ENCODE measurements at regions not wholly inside any gene's neighbourhood (a gene's known extent, or its start where the extent isn't known, plus 50 kb on each side); places are given as distances from the start of the nearest gene placed in this dataset.
"Not testable (repeated sequence)": the region's sequence is repeated elsewhere in the genome, so short reads cannot be mapped to it uniquely, and the experiment has no call there.

GRCh38 chr4:138789796-138790195 lies 225.8 kb upstream of the NOCT start:
- H3K27me3 ChIP-seq (replicated peaks; ENCODE audit: insufficient read depth, low read length): no peaks in the 10 kb centered on the region
- H3K4me2 ChIP-seq (ENCODE audit: low read depth, low read length): no peak overlapping the region
- no peak overlapping the region for H2AFZ ChIP-seq (ENCODE audit: low read length)
- H3K9ac ChIP-seq (ENCODE audit: low read length): no peak overlapping the region
- no peaks in the 10 kb centered on the region for H3K9me3 ChIP-seq (replicated peaks; ENCODE audit: insufficient read depth, low read length)
- H3K36me3 ChIP-seq (replicated peaks; ENCODE audit: insufficient read depth, low read length): no peaks in the 10 kb centered on the region
- H3K27ac ChIP-seq (ENCODE audit: low read length): no peak overlapping the region
- TF ChIP-seq CTCF (IDR thresholded peaks at IDR 0.05; ENCODE audit: low read length) (no peak), EZH2 (optimal IDR thresholded peaks at IDR 0.05; ENCODE audit: low read depth, low read length) (no peak), EZH2phosphoT487 (IDR thresholded peaks at IDR 0.05; ENCODE audit: low read length) (no peak)
- no peaks in the 10 kb centered on the region for H3K4me1 ChIP-seq (ENCODE audit: low read length)
- no peaks in the 10 kb centered on the region for H3F3A ChIP-seq (ENCODE audit: insufficient read depth, low read length)
- H3K9me2 ChIP-seq (replicated peaks; ENCODE audit: insufficient read depth, low read length): no peaks in the 10 kb centered on the region
- H3K4me3 ChIP-seq (ENCODE audit: low read length): no peak overlapping the region
- H4K20me1 ChIP-seq (ENCODE audit: insufficient read depth, low read length): no peaks in the 10 kb centered on the region
- DNase-seq: no peak
- no peaks in the 10 kb centered on the region for H3K79me2 ChIP-seq (ENCODE audit: low read length)

GRCh38 chr4:138788857-138789256 lies 226.7 kb upstream of the NOCT start:
- no peak overlapping the region for H3K4me2 ChIP-seq (ENCODE audit: low read depth, low read length)
- no peaks in the 10 kb centered on the region for H3K9me2 ChIP-seq (replicated peaks; ENCODE audit: insufficient read depth, low read length)
- no peaks in the 10 kb centered on the region for H3K79me2 ChIP-seq (ENCODE audit: low read length)
- TF ChIP-seq EZH2phosphoT487 (IDR thresholded peaks at IDR 0.05; ENCODE audit: low read length) (no peak), EZH2 (optimal IDR thresholded peaks at IDR 0.05; ENCODE audit: low read depth, low read length) (no peak), CTCF (IDR thresholded peaks at IDR 0.05; ENCODE audit: low read length) (no peak)
- H3K27ac ChIP-seq (ENCODE audit: low read length): no peak overlapping the region
- DNase-seq: no peak
- H3K9me3 ChIP-seq (replicated peaks; ENCODE audit: insufficient read depth, low read length): no peaks in the 10 kb centered on the region
- no peaks in the 10 kb centered on the region for H3K27me3 ChIP-seq (replicated peaks; ENCODE audit: insufficient read depth, low read length)
- no peak overlapping the region for H3K4me3 ChIP-seq (ENCODE audit: low read length)
- no peak overlapping the region for H2AFZ ChIP-seq (ENCODE audit: low read length)
- no peaks in the 10 kb centered on the region for H4K20me1 ChIP-seq (ENCODE audit: insufficient read depth, low read length)
- H3K4me1 ChIP-seq (ENCODE audit: low read length): no peaks in the 10 kb centered on the region
- H3K9ac ChIP-seq (ENCODE audit: low read length): no peak overlapping the region
- no peaks in the 10 kb centered on the region for H3F3A ChIP-seq (ENCODE audit: insufficient read depth, low read length)
- H3K36me3 ChIP-seq (replicated peaks; ENCODE audit: insufficient read depth, low read length): no peaks in the 10 kb centered on the region

- no peak for TF ChIP-seq CTCF (IDR thresholded peaks at IDR 0.05; ENCODE audit: low read length)
- TF ChIP-seq EZH2 (optimal IDR thresholded peaks at IDR 0.05; ENCODE audit: low read depth, low read length): no peak
- no peak for TF ChIP-seq EZH2phosphoT487 (IDR thresholded peaks at IDR 0.05; ENCODE audit: low read length)
- no peaks in the 10 kb centered on the region for H4K20me1 ChIP-seq (ENCODE audit: insufficient read depth, low read length)
- H3F3A ChIP-seq (ENCODE audit: insufficient read depth, low read length): no peaks in the 10 kb centered on the region
- DNase-seq: no peak
- no peaks in the 10 kb centered on the region for H3K9me3 ChIP-seq (replicated peaks; ENCODE audit: insufficient read depth, low read length)
- no peak overlapping the region for H3K4me2 ChIP-seq (ENCODE audit: low read depth, low read length)
- no peak overlapping the region for H3K27ac ChIP-seq (ENCODE audit: low read length)
- H3K4me3 ChIP-seq (ENCODE audit: low read length): no peak overlapping the region
- H3K27me3 ChIP-seq (replicated peaks; ENCODE audit: insufficient read depth, low read length): no peaks in the 10 kb centered on the region
- no peaks in the 10 kb centered on the region for H3K9me2 ChIP-seq (replicated peaks; ENCODE audit: insufficient read depth, low read length)
- no peaks in the 10 kb centered on the region for H3K4me1 ChIP-seq (ENCODE audit: low read length)
- H2AFZ ChIP-seq (ENCODE audit: low read length): no peak overlapping the region
- no peaks in the 10 kb centered on the region for H3K36me3 ChIP-seq (replicated peaks; ENCODE audit: insufficient read depth, low read length)
- H3K9ac ChIP-seq (ENCODE audit: low read length): no peak overlapping the region
- H3K79me2 ChIP-seq (ENCODE audit: low read length): no peaks in the 10 kb centered on the region
These were observed 227.3 kb upstream of the NOCT start for GRCh38 chr4:138788267-138788790.

- H3K36me3 ChIP-seq (replicated peaks; ENCODE audit: insufficient read depth, low read length); DNase-seq; H3K9ac ChIP-seq (ENCODE audit: low read length); H2AFZ ChIP-seq (ENCODE audit: low read length); H3K27ac ChIP-seq (ENCODE audit: low read length); H3K4me1 ChIP-seq (ENCODE audit: low read length); H3K9me3 ChIP-seq (replicated peaks; ENCODE audit: insufficient read depth, low read length); H3K4me2 ChIP-seq (ENCODE audit: low read depth, low read length); H3K27me3 ChIP-seq (replicated peaks; ENCODE audit: insufficient read depth, low read length); H3K79me2 ChIP-seq (ENCODE audit: low read length); H3K4me3 ChIP-seq (ENCODE audit: low read length); H3K9me2 ChIP-seq (replicated peaks; ENCODE audit: insufficient read depth, low read length); H4K20me1 ChIP-seq (ENCODE audit: insufficient read depth, low read length); H3F3A ChIP-seq (ENCODE audit: insufficient read depth, low read length): not testable (repeated sequence)
These were observed 235.8 kb upstream of the NOCT start for GRCh38 chr4:138779761-138780160.
